GM21367 (cell line): ENCODE measurements at regions not wholly inside any gene's neighbourhood (a gene's known extent, or its start where the extent isn't known, plus 50 kb on each side); places are given as distances from the start of the nearest gene placed in this dataset.

Experiments used
- ATAC-seq: cut with Tn5 transposase; IDR thresholded peaks from one replicate; pipeline ENCODE4 v1.9.1; 2021; ENCODE audit not compliant: unreplicated experiment

DNA sequence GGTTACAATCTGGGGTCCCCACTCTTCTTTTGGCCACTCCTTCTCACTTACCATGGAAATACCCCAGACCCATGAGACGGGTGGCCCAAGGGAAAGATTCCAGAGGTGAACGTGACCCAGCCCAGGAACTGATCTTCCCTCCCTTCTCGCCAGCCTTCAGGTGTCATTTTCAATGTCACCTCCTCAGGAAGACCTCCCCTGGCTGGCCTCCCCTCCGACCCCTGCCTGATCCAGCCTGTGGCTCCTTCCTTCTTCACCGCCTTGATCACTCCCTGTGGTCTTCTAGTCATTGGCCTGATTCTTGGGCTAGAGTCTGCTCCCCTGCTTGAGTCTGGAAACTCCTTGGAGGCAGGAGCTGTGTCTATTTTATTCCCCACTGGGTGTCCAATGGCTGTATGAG lies 146.1 kb downstream of the SMAD6 start:
- ATAC-seq = no peak

GRCh38 chr15:66848686-66849392 lies 146.8 kb downstream of the SMAD6 start:
- ATAC-seq = no peak

- no peak for ATAC-seq
Measured at GRCh38 chr15:66849393-66849745, 147.3 kb downstream of the SMAD6 start.

GRCh38 chr15:66849746-66850077 lies 147.7 kb downstream of the SMAD6 start:
- no peak for ATAC-seq

GRCh38 chr15:66850078-66850991 lies 148.3 kb downstream of the SMAD6 start:
- ATAC-seq = no peak

- ATAC-seq = no peak
Measured at GRCh38 chr15:66850996-66851310, 148.9 kb downstream of the SMAD6 start.

GRCh38 chr15:66851311-66852063 lies 149.5 kb downstream of the SMAD6 start:
- peak; percentile 58 for ATAC-seq

GRCh38 chr15:66852064-66852905 lies 150.2 kb downstream of the SMAD6 start:
- no peak for ATAC-seq

GRCh38 chr15:66854012-66854965 lies 152.3 kb downstream of the SMAD6 start:
- ATAC-seq = no peak

DNA sequence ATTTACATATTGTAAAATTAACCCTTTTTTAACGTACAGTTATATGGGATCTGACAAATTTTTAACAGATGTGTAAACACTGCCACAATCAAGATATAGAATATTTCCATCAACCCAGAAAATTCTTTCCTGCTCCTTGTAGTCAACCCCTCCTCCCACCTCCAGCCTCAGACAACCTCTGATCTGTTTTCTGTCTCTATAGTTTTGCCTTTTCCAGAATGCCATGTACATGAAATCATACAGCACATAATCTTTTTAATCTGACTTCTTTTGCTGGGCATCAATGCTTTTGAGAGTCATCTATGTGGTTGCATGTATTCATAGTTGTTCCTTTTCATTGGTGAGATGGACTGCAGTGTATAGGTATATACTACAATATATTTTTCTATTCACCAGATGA lies 153.0 kb downstream of the SMAD6 start:
- ATAC-seq = no peak

GRCh38 chr15:66857694-66858093 lies 155.7 kb downstream of the SMAD6 start:
- ATAC-seq = no peak

DNA sequence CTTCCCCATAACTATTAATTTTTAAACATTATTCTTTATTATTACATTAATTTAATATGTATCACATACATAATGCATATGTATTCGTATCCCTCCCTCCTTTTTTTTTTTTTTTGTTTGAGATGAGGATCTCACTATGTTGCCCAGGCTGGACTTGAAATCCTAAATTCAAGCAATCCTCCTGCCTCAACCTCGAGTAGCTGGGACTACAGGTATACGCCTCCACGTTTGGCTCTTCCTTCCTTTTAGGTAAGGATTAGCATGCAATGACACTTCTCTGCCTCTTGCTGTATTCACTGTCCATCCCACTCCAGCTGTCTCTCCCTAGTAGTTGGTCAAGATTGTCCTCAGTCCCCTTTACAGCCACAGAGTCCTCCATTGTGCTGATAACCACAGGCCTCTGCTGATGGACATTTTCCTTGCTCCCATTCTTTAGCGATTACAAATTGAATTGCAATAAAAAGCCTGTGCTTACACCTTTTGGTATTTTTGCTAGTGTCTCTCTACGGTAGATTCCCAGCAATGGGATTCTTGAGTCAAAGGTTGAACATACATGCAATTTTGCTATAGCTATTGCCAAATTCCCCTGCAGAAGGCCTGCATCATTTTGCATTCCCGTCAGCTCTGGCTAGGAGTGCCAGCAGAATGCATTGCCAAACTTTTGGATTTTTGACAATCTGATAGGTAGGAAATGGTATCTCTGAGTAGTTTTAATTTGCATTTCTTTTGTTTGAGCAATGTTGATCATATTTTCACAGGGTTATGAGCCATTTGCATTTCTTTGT lies 156.6 kb downstream of the SMAD6 start:
- no peak for ATAC-seq

- no peak for ATAC-seq
Measured at GRCh38 chr15:66859688-66860253, 157.7 kb downstream of the SMAD6 start.

DNA sequence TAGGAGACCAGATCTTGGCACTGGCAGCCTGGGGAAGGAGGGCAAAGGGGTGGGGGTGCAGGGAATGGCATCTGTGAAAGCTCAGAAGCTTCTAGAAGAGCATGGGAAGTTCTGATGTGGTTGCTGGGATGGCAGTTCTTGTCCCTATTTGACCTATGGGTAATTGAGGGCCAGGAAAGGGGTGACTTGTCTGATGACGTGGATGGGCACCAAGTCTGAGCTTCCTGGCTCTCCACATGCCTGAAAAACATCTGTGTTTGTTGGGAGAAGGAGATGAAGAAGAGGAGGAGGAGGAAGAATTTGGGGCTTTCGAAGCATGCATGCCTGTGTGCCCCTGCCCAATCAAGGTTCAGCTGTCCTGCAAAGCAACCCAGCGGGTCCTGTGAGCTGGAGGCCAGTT lies 158.8 kb downstream of the SMAD6 start:
- ATAC-seq = no peak

- no peak for ATAC-seq
Measured at GRCh38 chr15:66862111-66862939, 160.3 kb downstream of the SMAD6 start.

DNA sequence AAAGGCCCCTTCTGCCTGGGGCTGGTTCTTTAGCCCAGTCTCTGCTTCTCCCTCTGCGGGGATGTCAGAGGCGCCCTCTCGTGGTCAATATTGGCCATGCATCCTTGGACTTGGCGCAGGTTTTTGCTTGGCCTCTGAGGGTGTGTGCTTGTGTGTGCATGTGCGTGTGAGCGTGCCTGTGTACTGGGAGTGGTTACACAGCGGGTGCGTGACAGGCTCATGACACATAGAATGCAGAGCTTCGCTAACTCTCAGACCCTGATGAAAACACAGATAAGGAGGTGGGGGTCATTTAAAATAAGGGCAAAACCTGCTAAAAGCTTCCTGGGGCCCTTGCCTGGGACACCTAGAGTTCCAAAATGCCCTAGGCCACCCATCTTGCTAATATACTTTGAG lies 160.9 kb downstream of the SMAD6 start:
- ATAC-seq = peak; percentile 50

DNA sequence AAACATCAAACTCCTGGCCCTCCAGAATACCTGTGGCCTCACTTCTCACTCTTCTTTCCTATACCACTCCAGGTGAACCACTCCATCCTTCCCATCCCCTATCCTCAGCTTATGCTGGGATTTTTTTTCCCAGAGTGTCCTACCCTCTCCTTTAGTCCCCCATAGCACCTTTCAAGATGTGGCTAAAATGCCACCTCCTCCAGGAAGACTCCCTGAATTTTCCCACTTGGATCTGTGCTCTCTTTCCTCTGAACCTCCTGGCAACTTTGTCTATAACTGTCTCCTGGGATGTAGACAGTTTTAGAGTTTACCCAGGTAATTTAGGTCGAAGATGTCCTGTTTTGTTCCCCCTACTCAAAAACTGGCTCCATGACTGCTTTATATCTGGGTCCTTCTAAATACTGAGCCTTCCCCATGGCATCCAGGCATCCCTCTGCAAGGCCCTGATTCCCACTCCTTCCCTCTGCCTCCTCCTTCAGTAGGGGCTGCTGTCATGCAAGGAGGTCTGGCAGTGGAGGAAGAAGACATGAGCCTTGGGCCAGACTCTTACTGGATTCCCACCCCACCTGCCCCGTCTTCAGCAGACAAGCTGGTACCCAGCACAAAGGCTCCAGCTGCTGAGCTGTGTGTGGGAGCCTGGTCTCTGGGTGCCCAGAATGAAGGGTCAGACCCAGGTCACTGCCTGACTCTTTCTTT lies 161.5 kb downstream of the SMAD6 start:
- ATAC-seq = no peak
